Spleen (tissue), 11 donors: ENCODE measurements at regions not wholly inside any gene's neighbourhood (a gene's known extent, or its start where the extent isn't known, plus 50 kb on each side); places are given as distances from the start of the nearest gene placed in this dataset.
"Not testable (repeated sequence)": the region's sequence is repeated elsewhere in the genome, so short reads cannot be mapped to it uniquely, and the experiment has no call there.

Experiments
- DNase-seq: peaks from one replicate; pipeline ENCODE4 v3.0.0-alpha.2; 2020
- H3K27ac ChIP-seq, 8 donors: fragments of 200-600 bp; sonication (generic) in 7 of 8; 1 replicate in 4 of 8; 2 replicates in 4 of 8; pipeline versions ENCODE4 v1.5.0 to v1.8.0; 2016 to 2021; ENCODE audit warnings: inconsistent platforms in 4 of 8, mild to moderate bottlenecking in 4 of 8, moderate library complexity in 1 of 8
- H3K27me3 ChIP-seq, 7 donors: fragments of 200-600 bp; sonication (generic) in 6 of 7; replicated peaks in 1 of 7; 1 replicate in 4 of 7; 2 replicates in 3 of 7; pipeline versions ENCODE4 v1.5.0 to v1.8.0; 2016 to 2021; ENCODE audit warnings: inconsistent platforms in 3 of 7, mild to moderate bottlenecking in 1 of 7
- H3K36me3 ChIP-seq, 6 donors: fragments of 200-600 bp; sonication (generic) in 5 of 6; 1 replicate in 4 of 6; 2 replicates in 2 of 6; pipeline versions ENCODE4 v1.5.0 to v1.8.0; 2016 to 2021; ENCODE audit warnings: inconsistent platforms in 2 of 6
- H3K4me1 ChIP-seq, 6 donors: fragments of 200-600 bp; sonication (generic) in 5 of 6; 1 replicate in 3 of 6; 2 replicates in 3 of 6; pipeline versions ENCODE4 v1.5.0 to v1.8.0; 2016 to 2021; ENCODE audit warnings: inconsistent platforms in 3 of 6
- H3K4me3 ChIP-seq, 8 donors: fragments of 200-600 bp; sonication (generic) in 7 of 8; 1 replicate in 4 of 8; 2 replicates in 4 of 8; pipeline versions ENCODE4 v1.5.0 to v1.8.0; 2016 to 2021; ENCODE audit warnings: inconsistent platforms in 4 of 8, mild to moderate bottlenecking in 4 of 8, moderate library complexity in 2 of 8
- H3K9me3 ChIP-seq, 8 donors: fragments of 200-600 bp; sonication (generic) in 7 of 8; 1 replicate in 4 of 8; 2 replicates in 4 of 8; pipeline versions ENCODE4 v1.5.0 to v1.8.0; 2016 to 2021; ENCODE audit warnings: inconsistent platforms in 4 of 8
- CTCF ChIP-seq, 11 experiments: fragments of 200-600 bp in 7 of 11; fragments of 450-650 bp in 4 of 11; sonication (generic) in 4 of 11; IDR thresholded peaks in 8 of 11; conservative IDR thresholded peaks in 3 of 11; 1 replicate in 7 of 11; 2 replicates in 4 of 11; pipeline versions ENCODE4 v1.4.0 to v1.8.0; 2016 to 2021; ENCODE audit warnings: antibody characterized with exemption in 11 of 11, inconsistent platforms in 4 of 11, mild to moderate bottlenecking in 1 of 11
- POLR2A ChIP-seq, 3 donors: fragments of 450-650 bp; IDR thresholded peaks; one replicate each; pipeline ENCODE4 v1.5.1; 2017; ENCODE audit warnings: antibody characterized with exemption in 3 of 3, mild to moderate bottlenecking in 1 of 3
- POLR2AphosphoS5 ChIP-seq, 3 donors: sonication (generic); formaldehyde crosslinking; IDR thresholded peaks; one replicate each; pipeline ENCODE4 v1.5.1; 2017; ENCODE audit warnings: antibody characterized with exemption in 3 of 3
- WGBS, 5 donors: extraction: QIAGEN DNeasy Blood & Tissue Kit in 3 of 5; methylation state at CpG; one replicate each; pipeline versions ENCODE4 v1.1.5 to v1.1.7; 2013 to 2018; 5-methylcytosine and 5-hydroxymethylcytosine counted together
- intact Hi-C: fragments of 100-400 bp; cut with DNase I; formaldehyde crosslinking; loops from one replicate; pipeline ENCODE4 v1.15.0; 2023; ENCODE audit warnings: low total_unique reads
- donor health status: healthy with polysubstance abuse.
- donor health status: DM: no; HTN: no; CAD: no; lungs with moderate emphysema.
- donor health status: DM: no; HTN: no; CAD: no.
- donor health status: Bipolar disorder and iron deficiency.
- donor health status: healthy.
- donor health status: DM: no; HTN: no; CAD: no.
- donor health status: DM: yes; HTN: yes; CAD: no.

GRCh38 chr15:35244227-35244626 is 159.1 kb upstream of the NANOGP8 start:
- Histone ChIP-seq H3K9me3 (no peaks in the 10 kb centered on the region), H3K4me1 (no peaks in the 10 kb centered on the region), H3K36me3 (no peaks in the 10 kb centered on the region), H3K27ac (no peak overlapping the region), H3K4me3 (no peak overlapping the region), H3K27me3 (no peaks in the 10 kb centered on the region)
- TF ChIP-seq POLR2A (IDR thresholded peaks at IDR 0.05) (no peak), POLR2AphosphoS5 (IDR thresholded peaks at IDR 0.05) (no peak), CTCF (IDR thresholded peaks at IDR 0.05 in 8 of 11, conservative IDR thresholded peaks at IDR 0.05 in 3 of 11) (no peak)
- intact Hi-C loops = no loop called here
- WGBS, 5 donors = 83 to 95% (median 84%) methylated on average over 3 of the region's 3 CpGs
- DNase-seq = no peak

GRCh38 chr15:35243758-35244157 is 158.7 kb upstream of the NANOGP8 start:
- H3K4me3 ChIP-seq = no peak overlapping the region
- H3K4me1 ChIP-seq = no peaks in the 10 kb centered on the region
- H3K36me3 ChIP-seq = no peaks in the 10 kb centered on the region
- no peak overlapping the region for H3K27ac ChIP-seq
- DNase-seq = no peak
- intact Hi-C loops = no loop called here
- H3K27me3 ChIP-seq = no peaks in the 10 kb centered on the region
- TF ChIP-seq CTCF (IDR thresholded peaks at IDR 0.05 in 8 of 11, conservative IDR thresholded peaks at IDR 0.05 in 3 of 11) (no peak), POLR2AphosphoS5 (IDR thresholded peaks at IDR 0.05) (no peak), POLR2A (IDR thresholded peaks at IDR 0.05) (no peak)
- H3K9me3 ChIP-seq = no peaks in the 10 kb centered on the region
- WGBS, 5 donors = 95 to 100% (median 97%) methylated on average over 3 of the region's 3 CpGs

GRCh38 chr15:35239693-35240092 is 154.6 kb upstream of the NANOGP8 start:
- H3K27ac ChIP-seq, intact Hi-C loops, H3K9me3 ChIP-seq, H3K36me3 ChIP-seq, H3K4me1 ChIP-seq, H3K27me3 ChIP-seq, DNase-seq, H3K4me3 ChIP-seq: not testable (repeated sequence)
- WGBS, 5 donors = 73 to 97% (median 87%) methylated on average over 3 to 6 of the region's 6 CpGs

GRCh38 chr15:35238448-35238847 is 153.4 kb upstream of the NANOGP8 start:
- H3K4me1 ChIP-seq, H3K27me3 ChIP-seq, H3K9me3 ChIP-seq, H3K36me3 ChIP-seq, H3K4me3 ChIP-seq, intact Hi-C loops, DNase-seq, H3K27ac ChIP-seq: not testable (repeated sequence)
- WGBS, 5 donors = 93 to 98% (median 97%) methylated on average over 3 of the region's 3 CpGs

GRCh38 chr15:35229085-35229484 is 144.0 kb upstream of the NANOGP8 start:
- Histone ChIP-seq H3K27ac (no peak overlapping the region), H3K4me3 (no peak overlapping the region), H3K9me3 (peaks cover 0 to 46% (median 26%) of the 10 kb centered on the region in 8 donors), H3K27me3 (no peaks in the 10 kb centered on the region), H3K4me1 (no peaks in the 10 kb centered on the region), H3K36me3 (no peaks in the 10 kb centered on the region)
- intact Hi-C loops = no loop called here
- 77 to 88% (median 78%) methylated on average over 3 of the region's 3 CpGs for WGBS, 5 donors
- DNase-seq = no peak
- TF ChIP-seq CTCF (IDR thresholded peaks at IDR 0.05 in 8 of 11, conservative IDR thresholded peaks at IDR 0.05 in 3 of 11) = no peak
- TF ChIP-seq POLR2A (IDR thresholded peaks at IDR 0.05) = no peak
- TF ChIP-seq POLR2AphosphoS5 (IDR thresholded peaks at IDR 0.05) = no peak
